ENCODE measurements at regions not wholly inside any gene's neighbourhood (a gene's known extent, or its start where the extent isn't known, plus 50 kb on each side); places are given as distances from the start of the nearest gene placed in this dataset.

DNA sequence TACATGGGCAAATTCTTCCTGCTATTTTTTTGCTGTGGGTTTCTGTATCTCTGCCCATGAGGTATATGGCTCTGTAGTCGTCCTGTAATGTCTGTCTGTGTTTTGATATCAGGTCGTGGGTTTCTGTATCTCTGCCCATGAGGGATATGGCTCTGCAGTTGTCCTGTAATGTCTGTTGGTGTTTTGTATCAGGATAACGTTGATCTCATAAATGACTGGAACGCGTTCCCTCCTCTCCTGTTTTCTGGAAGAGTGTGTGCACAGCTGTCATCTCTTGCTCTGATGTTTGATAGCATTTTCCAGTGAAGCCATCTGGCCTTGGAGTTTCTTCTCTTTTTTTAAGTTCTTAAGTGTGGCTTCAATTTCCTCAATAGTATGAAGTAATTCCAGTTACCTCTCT lies 57.2 kb downstream of the SOX1 start:
- no peak overlapping the region for H3K4me3 ChIP-seq
- no peak for DNase-seq (ENCODE audit: low spot score in 2 of 2)
- no peak overlapping the region for H3K27ac ChIP-seq
- H3K4me1 ChIP-seq = no peaks in the 10 kb centered on the region
- H3K36me3 ChIP-seq = no peaks in the 10 kb centered on the region
- H3K9me3 ChIP-seq = peaks cover 0 to 6% (median 0%) of the 10 kb centered on the region in 4 donors
- TF ChIP-seq EP300 (IDR thresholded peaks at IDR 0.05) = no peak
- TF ChIP-seq POLR2A (IDR thresholded peaks at IDR 0.05) = no peak
- TF ChIP-seq, protein P1, sequence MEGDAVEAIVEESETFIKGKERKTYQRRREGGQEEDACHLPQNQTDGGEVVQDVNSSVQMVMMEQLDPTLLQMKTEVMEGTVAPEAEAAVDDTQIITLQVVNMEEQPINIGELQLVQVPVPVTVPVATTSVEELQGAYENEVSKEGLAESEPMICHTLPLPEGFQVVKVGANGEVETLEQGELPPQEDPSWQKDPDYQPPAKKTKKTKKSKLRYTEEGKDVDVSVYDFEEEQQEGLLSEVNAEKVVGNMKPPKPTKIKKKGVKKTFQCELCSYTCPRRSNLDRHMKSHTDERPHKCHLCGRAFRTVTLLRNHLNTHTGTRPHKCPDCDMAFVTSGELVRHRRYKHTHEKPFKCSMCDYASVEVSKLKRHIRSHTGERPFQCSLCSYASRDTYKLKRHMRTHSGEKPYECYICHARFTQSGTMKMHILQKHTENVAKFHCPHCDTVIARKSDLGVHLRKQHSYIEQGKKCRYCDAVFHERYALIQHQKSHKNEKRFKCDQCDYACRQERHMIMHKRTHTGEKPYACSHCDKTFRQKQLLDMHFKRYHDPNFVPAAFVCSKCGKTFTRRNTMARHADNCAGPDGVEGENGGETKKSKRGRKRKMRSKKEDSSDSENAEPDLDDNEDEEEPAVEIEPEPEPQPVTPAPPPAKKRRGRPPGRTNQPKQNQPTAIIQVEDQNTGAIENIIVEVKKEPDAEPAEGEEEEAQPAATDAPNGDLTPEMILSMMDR (IDR thresholded peaks at IDR 0.05) = no peak
- WGBS, 2 donors = 38 to 52% methylated on average over 5 of the region's 5 CpGs
- H3K27me3 ChIP-seq = peaks cover 0 to 5% of the 10 kb centered on the region in 2 donors

GRCh38 chr13:112127564-112128330 lies 60.8 kb downstream of the SOX1 start:
- no peaks in the 10 kb centered on the region for H3K4me1 ChIP-seq
- peaks cover 0 to 6% (median 0%) of the 10 kb centered on the region in 4 donors for H3K9me3 ChIP-seq
- WGBS, 2 donors = 63 to 68% methylated on average over 15 of the region's 15 CpGs
- no peak for DNase-seq (ENCODE audit: low spot score in 2 of 2)
- H3K27ac ChIP-seq = no peak overlapping the region
- no peak for TF ChIP-seq POLR2A (IDR thresholded peaks at IDR 0.05)
- TF ChIP-seq, protein P1 (IDR thresholded peaks at IDR 0.05) = no peak
- H3K4me3 ChIP-seq = no peak overlapping the region
- H3K36me3 ChIP-seq = no peaks in the 10 kb centered on the region
- no peaks in the 10 kb centered on the region for H3K27me3 ChIP-seq

DNA sequence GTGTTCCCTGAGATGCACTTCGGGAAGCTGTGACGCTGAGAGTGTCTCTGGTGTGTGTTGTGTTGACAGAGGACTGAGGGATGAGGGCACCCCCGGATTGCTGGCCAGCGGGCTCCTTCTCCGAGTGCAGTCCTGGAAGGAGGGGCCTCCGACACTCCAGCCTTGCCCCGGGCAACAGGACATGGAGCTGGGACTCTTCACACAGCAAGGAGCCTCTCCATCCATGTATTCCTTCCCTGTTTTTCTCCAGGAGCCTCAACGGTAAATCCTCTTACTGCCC lies 61.3 kb downstream of the SOX1 start:
- Histone ChIP-seq H3K27ac (no peak overlapping the region), H3K4me3 (no peak overlapping the region), H3K9me3 (peaks cover 0 to 6% (median 0%) of the 10 kb centered on the region in 4 donors), H3K27me3 (no peaks in the 10 kb centered on the region), H3K4me1 (no peaks in the 10 kb centered on the region), H3K36me3 (no peaks in the 10 kb centered on the region)
- TF ChIP-seq POLR2A (IDR thresholded peaks at IDR 0.05) (no peak), EP300 (IDR thresholded peaks at IDR 0.05) (no peak)
- TF ChIP-seq, protein P1 (IDR thresholded peaks at IDR 0.05) = no peak
- WGBS, 2 donors = 74 to 86% methylated on average over 8 of the region's 8 CpGs
- DNase-seq (ENCODE audit: low spot score in 2 of 2) = no peak

GRCh38 chr13:112130418-112130817 lies 63.5 kb downstream of the SOX1 start:
- Histone ChIP-seq H3K27ac (no peak overlapping the region), H3K9me3 (peaks cover 0 to 6% (median 0%) of the 10 kb centered on the region in 4 donors), H3K4me1 (no peaks in the 10 kb centered on the region), H3K27me3 (peaks cover 0 to 4% of the 10 kb centered on the region in 2 donors), H3K36me3 (no peaks in the 10 kb centered on the region), H3K4me3 (no peak overlapping the region)
- 88% methylated on average over 7 of the region's 7 CpGs for WGBS, 2 donors
- TF ChIP-seq, protein P1 (IDR thresholded peaks at IDR 0.05) = no peak
- TF ChIP-seq POLR2A (IDR thresholded peaks at IDR 0.05) = no peak
- no peak for TF ChIP-seq EP300 (IDR thresholded peaks at IDR 0.05)
- no peak for DNase-seq (ENCODE audit: low spot score in 2 of 2)

GRCh38 chr13:112131081-112131712 lies 64.2 kb downstream of the SOX1 start:
- DNase-seq (ENCODE audit: low spot score in 2 of 2) = no peak
- WGBS, 2 donors = 71 to 76% methylated on average over 22 to 25 of the region's 25 CpGs
- TF ChIP-seq POLR2A (IDR thresholded peaks at IDR 0.05) = no peak
- TF ChIP-seq, protein P1 (IDR thresholded peaks at IDR 0.05) = no peak
- no peak for TF ChIP-seq EP300 (IDR thresholded peaks at IDR 0.05)
- Histone ChIP-seq H3K4me1 (no peaks in the 10 kb centered on the region), H3K27me3 (peaks cover 0 to 4% of the 10 kb centered on the region in 2 donors), H3K27ac (no peak overlapping the region), H3K36me3 (no peaks in the 10 kb centered on the region), H3K9me3 (peaks cover 0 to 2% (median 0%) of the 10 kb centered on the region in 4 donors), H3K4me3 (no peak overlapping the region)
